ENCODE measurements at regions not wholly inside any gene's neighbourhood (a gene's known extent, or its start where the extent isn't known, plus 50 kb on each side); places are given as distances from the start of the nearest gene placed in this dataset.

- no peak for TF ChIP-seq CTCF (IDR thresholded peaks at IDR 0.05; ENCODE audit: insufficient read depth, low read length)
- no peak for TF ChIP-seq GABPA (IDR thresholded peaks at IDR 0.05; ENCODE audit: low read depth)
- no peak for TF ChIP-seq REST (IDR thresholded peaks at IDR 0.05; ENCODE audit: insufficient replicate concordance, low read depth)
Observed at GRCh38 chr2:14569294-14569693, 63.2 kb upstream of the LRATD1 start.
